ENCODE measurements at regions not wholly inside any gene's neighbourhood (a gene's known extent, or its start where the extent isn't known, plus 50 kb on each side); places are given as distances from the start of the nearest gene placed in this dataset.

DNA sequence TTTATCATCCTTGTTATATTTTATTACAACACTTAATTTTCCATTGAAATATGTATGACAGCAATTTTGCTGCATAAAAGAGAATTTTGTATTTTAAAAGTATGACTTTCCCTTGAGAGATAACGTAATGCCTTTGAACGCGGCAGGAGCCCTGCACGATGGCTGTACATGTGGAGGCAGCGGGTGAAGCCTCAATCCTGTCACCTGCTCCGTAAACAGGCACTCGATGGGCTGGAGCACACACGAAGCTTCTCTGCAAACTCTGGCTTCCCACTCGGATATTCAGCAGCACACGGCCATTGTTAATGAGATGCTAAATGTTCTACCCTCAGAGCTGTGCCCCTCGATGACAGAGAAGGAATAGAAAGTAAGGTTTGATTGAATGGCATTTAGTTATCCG, 184.4 kb downstream of the RTP5 start:
- H3K4me3 ChIP-seq (ENCODE audit: low read depth in 1 of 5, low read length in 5 of 5): no peak overlapping the region
- peaks cover 0 to 2% (median 0%) of the 10 kb centered on the region in 5 donors for H3K4me1 ChIP-seq (ENCODE audit: control insufficient read depth in 5 of 5, insufficient read depth in 5 of 5, low read length in 5 of 5)
- H3K27me3 ChIP-seq (ENCODE audit: control insufficient read depth in 5 of 5, insufficient read depth in 4 of 5, low read length in 5 of 5): peaks cover 0 to 29% (median 17%) of the 10 kb centered on the region in 5 donors
- no peaks in the 10 kb centered on the region for H3K36me3 ChIP-seq (ENCODE audit: control insufficient read depth in 5 of 5, insufficient read depth in 5 of 5, low read length in 5 of 5)
- peaks cover 0 to 2% (median 0%) of the 10 kb centered on the region in 5 donors for H3K9me3 ChIP-seq (ENCODE audit: control insufficient read depth in 5 of 5, low read length in 5 of 5)
- no peak overlapping the region for H3K27ac ChIP-seq (ENCODE audit: low read depth, low read length)
- no peak overlapping the region for H3K9ac ChIP-seq (ENCODE audit: low read length in 5 of 5)

DNA sequence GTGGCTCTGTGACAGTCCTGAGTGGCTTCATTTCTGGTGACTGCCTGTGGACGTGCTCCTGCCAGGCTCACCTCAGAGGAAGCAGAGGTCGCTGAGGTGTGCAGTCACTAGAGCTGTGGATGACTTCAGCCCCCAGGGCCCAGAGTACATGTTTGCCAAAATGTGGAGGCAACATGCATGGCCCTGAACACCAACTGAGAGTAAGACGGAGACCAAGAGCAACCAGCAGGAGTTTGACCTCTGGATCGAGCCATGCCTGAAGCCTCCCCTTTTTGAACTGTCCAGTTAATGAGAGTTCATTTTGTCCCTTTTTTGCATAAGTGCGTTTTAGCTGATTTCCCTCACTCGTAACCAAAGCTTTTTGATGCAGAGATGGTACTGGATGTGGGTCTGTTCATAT, 184.9 kb downstream of the RTP5 start:
- no peak overlapping the region for H3K9ac ChIP-seq (ENCODE audit: low read length in 5 of 5)

DNA sequence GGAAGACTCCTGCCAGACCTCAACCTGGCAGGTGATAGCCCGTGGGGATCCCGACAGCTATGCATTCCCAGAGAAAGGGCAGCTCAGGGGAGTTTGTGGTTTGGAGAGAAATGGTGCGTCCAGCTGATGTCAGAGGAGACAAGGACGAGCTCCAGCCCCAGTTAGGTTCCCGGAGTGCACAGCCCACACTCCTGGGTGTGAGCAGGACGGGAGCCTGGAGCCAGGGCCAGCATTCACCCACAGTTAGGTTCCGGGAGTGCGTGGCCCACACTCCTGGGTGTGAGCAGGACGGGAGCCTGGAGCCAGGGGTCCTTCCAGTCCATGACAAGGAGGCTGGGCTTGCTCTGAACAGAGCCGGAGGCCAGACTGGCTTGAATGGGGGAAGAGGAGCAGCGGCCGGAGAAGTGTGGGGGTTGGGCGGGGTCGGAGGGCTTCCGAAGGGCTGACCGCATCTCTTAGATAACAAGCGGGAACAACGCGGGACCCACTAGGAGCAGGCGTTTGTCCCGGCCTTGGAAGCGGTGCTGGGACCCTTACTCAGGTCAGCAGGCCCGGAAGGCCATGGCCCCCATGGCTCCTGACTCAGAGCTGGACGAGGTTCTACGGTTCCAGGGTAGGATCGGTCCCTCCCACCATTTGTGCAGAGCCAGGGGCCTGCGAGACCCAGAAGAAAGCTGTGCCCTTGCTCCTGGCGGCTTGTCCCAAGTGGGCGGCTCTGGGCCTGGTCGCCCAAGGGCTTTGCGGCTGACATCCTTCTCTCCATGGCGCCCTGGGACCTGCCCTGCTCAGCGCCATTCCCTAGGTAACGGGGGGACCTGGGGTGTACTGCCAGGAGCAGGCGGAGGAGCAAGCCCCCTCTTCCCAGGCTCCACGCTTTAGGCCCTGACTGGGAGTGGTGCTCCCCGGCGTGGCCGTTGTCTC, 185.6 kb downstream of the RTP5 start:
- H3K27me3 ChIP-seq (ENCODE audit: control insufficient read depth in 5 of 5, insufficient read depth in 4 of 5, low read length in 5 of 5): peaks cover 0 to 29% (median 17%) of the 10 kb centered on the region in 5 donors
- H3K9me3 ChIP-seq (ENCODE audit: control insufficient read depth in 5 of 5, low read length in 5 of 5): peaks cover 0 to under 1% (median 0%) of the 10 kb centered on the region in 5 donors
- no peaks in the 10 kb centered on the region for H3K36me3 ChIP-seq (ENCODE audit: control insufficient read depth in 5 of 5, insufficient read depth in 5 of 5, low read length in 5 of 5)
- H3K27ac ChIP-seq (ENCODE audit: low read depth, low read length): no peak overlapping the region
- no peak overlapping the region for H3K9ac ChIP-seq (ENCODE audit: low read length in 5 of 5)
- peaks cover 0 to 2% (median 0%) of the 10 kb centered on the region in 5 donors for H3K4me1 ChIP-seq (ENCODE audit: control insufficient read depth in 5 of 5, insufficient read depth in 5 of 5, low read length in 5 of 5)
- H3K4me3 ChIP-seq (ENCODE audit: low read depth in 1 of 5, low read length in 5 of 5): no peak overlapping the region

More for the DNA sequence above, 184.9 kb downstream of the RTP5 start:
- H3K36me3 ChIP-seq (ENCODE audit: control insufficient read depth in 5 of 5, insufficient read depth in 5 of 5, low read length in 5 of 5): no peaks in the 10 kb centered on the region
- no peak overlapping the region for H3K27ac ChIP-seq (ENCODE audit: low read depth, low read length)
- H3K4me1 ChIP-seq (ENCODE audit: control insufficient read depth in 5 of 5, insufficient read depth in 5 of 5, low read length in 5 of 5): peaks cover 0 to 2% (median 0%) of the 10 kb centered on the region in 5 donors
- no peak overlapping the region for H3K4me3 ChIP-seq (ENCODE audit: low read depth in 1 of 5, low read length in 5 of 5)
- peaks cover 0 to 29% (median 17%) of the 10 kb centered on the region in 5 donors for H3K27me3 ChIP-seq (ENCODE audit: control insufficient read depth in 5 of 5, insufficient read depth in 4 of 5, low read length in 5 of 5)
- peaks cover 0 to under 1% (median 0%) of the 10 kb centered on the region in 5 donors for H3K9me3 ChIP-seq (ENCODE audit: control insufficient read depth in 5 of 5, low read length in 5 of 5)

DNA sequence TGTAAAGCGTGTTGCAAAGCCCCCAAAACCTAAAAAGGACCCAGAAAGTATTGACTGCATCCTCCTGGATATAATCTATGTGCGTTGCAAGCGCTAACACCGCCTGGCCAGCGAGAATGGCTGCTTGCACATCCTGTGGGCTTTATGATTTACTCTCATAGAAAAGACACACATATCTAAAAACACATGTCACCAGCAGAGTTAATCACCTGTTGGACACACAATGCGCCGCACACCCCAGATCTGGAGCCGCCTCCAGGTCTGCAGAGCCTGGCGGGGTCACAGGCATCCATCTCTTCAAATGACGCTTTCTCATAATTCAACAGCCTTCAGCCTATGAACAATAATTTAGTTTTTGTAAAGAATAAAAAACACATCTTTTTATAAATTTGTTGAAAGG, 186.5 kb downstream of the RTP5 start:
- Histone ChIP-seq H3K9me3 (ENCODE audit: control insufficient read depth in 5 of 5, low read length in 5 of 5) (peaks cover 0 to 3% (median 0%) of the 10 kb centered on the region in 5 donors), H3K9ac (ENCODE audit: low read length in 5 of 5) (no peak overlapping the region), H3K27me3 (ENCODE audit: control insufficient read depth in 5 of 5, insufficient read depth in 4 of 5, low read length in 5 of 5) (peaks cover 0 to 29% (median 17%) of the 10 kb centered on the region in 5 donors), H3K27ac (ENCODE audit: low read depth, low read length) (no peak overlapping the region), H3K4me3 (ENCODE audit: low read depth in 1 of 5, low read length in 5 of 5) (no peak overlapping the region), H3K4me1 (ENCODE audit: control insufficient read depth in 5 of 5, insufficient read depth in 5 of 5, low read length in 5 of 5) (peaks cover 0 to 2% (median 0%) of the 10 kb centered on the region in 5 donors), H3K36me3 (ENCODE audit: control insufficient read depth in 5 of 5, insufficient read depth in 5 of 5, low read length in 5 of 5) (no peaks in the 10 kb centered on the region)

DNA sequence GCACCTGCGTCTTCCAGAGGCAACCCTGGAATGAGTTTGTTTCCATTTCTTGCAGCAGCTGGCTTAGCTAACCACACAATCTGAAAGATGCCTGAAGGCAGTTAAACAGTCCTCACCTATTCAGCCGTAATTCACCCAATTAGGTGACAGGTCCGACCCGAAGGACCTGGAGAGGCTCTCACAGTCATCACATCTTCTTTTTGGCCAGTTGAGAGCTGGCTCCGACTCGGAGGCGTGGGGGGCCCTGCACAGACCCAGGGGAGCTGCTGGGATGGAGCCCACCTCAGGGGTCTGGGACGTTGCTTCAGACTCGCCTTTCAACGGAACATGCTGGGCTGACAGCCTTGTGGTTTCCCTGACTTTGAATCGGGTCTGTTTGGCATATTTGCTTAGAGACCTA, 187.3 kb downstream of the RTP5 start:
- no peak overlapping the region for H3K27ac ChIP-seq (ENCODE audit: low read depth, low read length)
- H3K9ac ChIP-seq (ENCODE audit: low read length in 5 of 5): no peak overlapping the region
- H3K4me3 ChIP-seq (ENCODE audit: low read depth in 1 of 5, low read length in 5 of 5): no peak overlapping the region
- peaks cover 0 to 2% (median 0%) of the 10 kb centered on the region in 5 donors for H3K4me1 ChIP-seq (ENCODE audit: control insufficient read depth in 5 of 5, insufficient read depth in 5 of 5, low read length in 5 of 5)
- H3K36me3 ChIP-seq (ENCODE audit: control insufficient read depth in 5 of 5, insufficient read depth in 5 of 5, low read length in 5 of 5): no peaks in the 10 kb centered on the region
- peaks cover 0 to 3% (median 0%) of the 10 kb centered on the region in 5 donors for H3K9me3 ChIP-seq (ENCODE audit: control insufficient read depth in 5 of 5, low read length in 5 of 5)
- peaks cover 0 to 29% (median 17%) of the 10 kb centered on the region in 5 donors for H3K27me3 ChIP-seq (ENCODE audit: control insufficient read depth in 5 of 5, insufficient read depth in 4 of 5, low read length in 5 of 5)

DNA sequence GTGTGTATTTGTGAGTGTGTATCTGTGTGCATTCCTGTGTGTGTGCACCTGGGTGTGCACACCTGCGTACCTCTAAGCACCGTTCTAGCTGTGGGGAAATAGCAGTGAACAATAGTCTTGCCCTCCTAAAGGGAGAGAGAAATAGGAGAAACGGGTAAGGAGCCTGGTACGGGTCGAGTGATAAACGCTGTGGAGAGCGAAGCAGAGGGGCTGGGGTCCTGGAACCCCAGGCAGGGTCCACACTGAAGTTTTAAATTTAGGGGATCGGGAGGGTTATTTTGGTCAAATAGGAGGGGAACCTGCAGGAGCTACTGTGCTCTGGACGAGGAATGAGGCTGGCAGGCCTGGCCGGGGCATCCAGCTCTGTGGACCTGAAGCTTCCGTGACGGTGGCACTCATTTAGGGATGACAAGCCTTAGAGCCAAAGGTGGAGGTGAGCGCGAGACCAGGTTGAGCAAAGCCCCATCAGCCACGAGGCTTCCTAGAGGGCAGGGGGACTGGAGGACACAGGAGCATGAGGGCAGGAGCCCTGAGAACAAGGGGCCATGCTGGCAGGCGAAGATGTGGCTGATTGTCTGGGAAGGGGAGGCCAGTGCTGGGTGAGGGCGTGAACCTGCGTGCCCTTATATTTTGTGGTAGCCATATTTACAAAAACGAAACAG, 188.0 kb downstream of the RTP5 start:
- H3K4me1 ChIP-seq (ENCODE audit: control insufficient read depth in 5 of 5, insufficient read depth in 5 of 5, low read length in 5 of 5): peaks cover 0 to 2% (median 0%) of the 10 kb centered on the region in 5 donors
- H3K4me3 ChIP-seq (ENCODE audit: low read depth in 1 of 5, low read length in 5 of 5): no peak overlapping the region
- H3K9ac ChIP-seq (ENCODE audit: low read length in 5 of 5): no peak overlapping the region
- no peak overlapping the region for H3K27ac ChIP-seq (ENCODE audit: low read depth, low read length)
- H3K9me3 ChIP-seq (ENCODE audit: control insufficient read depth in 5 of 5, low read length in 5 of 5): peaks cover 0 to 3% (median 0%) of the 10 kb centered on the region in 5 donors
- peaks cover 0 to 26% (median 15%) of the 10 kb centered on the region in 5 donors for H3K27me3 ChIP-seq (ENCODE audit: control insufficient read depth in 5 of 5, insufficient read depth in 4 of 5, low read length in 5 of 5)
- H3K36me3 ChIP-seq (ENCODE audit: control insufficient read depth in 5 of 5, insufficient read depth in 5 of 5, low read length in 5 of 5): no peaks in the 10 kb centered on the region

DNA sequence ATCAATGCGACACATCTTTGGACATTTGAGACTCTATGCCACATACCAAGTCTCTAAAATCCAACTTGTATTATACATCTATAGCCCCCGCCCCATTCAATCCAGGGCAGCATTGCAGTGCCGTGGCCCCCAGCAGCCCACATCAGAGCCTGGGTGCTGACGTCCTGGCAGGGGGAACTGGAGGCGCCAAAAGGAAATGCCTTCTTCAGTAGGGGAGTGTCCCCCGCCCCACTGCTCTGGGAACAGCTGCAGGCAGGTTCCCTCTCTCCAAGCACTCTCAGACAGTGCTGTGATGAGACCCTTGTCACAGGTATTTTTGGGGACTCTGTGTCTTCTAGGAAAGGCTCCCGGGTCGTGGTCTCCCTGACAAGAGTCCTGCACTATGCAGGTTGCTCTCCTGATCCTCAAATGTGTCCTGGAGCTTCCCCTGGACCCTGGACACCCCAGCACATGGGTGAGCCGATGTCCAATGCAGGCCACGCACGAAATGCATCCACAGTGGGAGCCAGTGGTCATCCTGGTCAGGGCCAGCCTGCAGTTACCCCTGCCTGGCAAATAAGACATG, 188.7 kb downstream of the RTP5 start:
- H3K4me1 ChIP-seq (ENCODE audit: control insufficient read depth in 5 of 5, insufficient read depth in 5 of 5, low read length in 5 of 5): peaks cover 0 to 2% (median 0%) of the 10 kb centered on the region in 5 donors
- no peaks in the 10 kb centered on the region for H3K36me3 ChIP-seq (ENCODE audit: control insufficient read depth in 5 of 5, insufficient read depth in 5 of 5, low read length in 5 of 5)
- no peak overlapping the region for H3K4me3 ChIP-seq (ENCODE audit: low read depth in 1 of 5, low read length in 5 of 5)
- H3K9ac ChIP-seq (ENCODE audit: low read length in 5 of 5): no peak overlapping the region
- peaks cover 0 to 24% (median 13%) of the 10 kb centered on the region in 5 donors for H3K27me3 ChIP-seq (ENCODE audit: control insufficient read depth in 5 of 5, insufficient read depth in 4 of 5, low read length in 5 of 5)
- peaks cover 0 to 3% (median 0%) of the 10 kb centered on the region in 5 donors for H3K9me3 ChIP-seq (ENCODE audit: control insufficient read depth in 5 of 5, low read length in 5 of 5)
- H3K27ac ChIP-seq (ENCODE audit: low read depth, low read length): no peak overlapping the region

DNA sequence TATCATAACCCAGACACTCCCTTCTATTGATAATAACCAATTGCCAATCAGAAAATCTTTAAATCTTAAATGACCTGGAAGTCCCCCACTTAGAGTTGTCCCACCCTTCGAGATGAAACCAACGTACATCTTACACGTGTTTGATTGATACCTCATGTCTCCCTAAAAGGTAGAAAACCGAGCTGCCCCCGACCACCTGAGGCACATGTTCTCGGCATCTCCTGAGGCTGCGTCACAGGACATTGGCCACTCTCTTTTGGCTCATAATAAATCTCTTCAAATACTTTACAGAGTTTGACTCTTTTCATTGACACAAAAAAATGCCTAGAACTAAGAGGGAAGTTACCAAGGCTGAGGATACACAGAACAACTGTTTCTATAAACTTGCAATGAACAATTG, 190.0 kb downstream of the RTP5 start:
- Histone ChIP-seq H3K27ac (ENCODE audit: low read depth, low read length) (no peak overlapping the region), H3K9ac (ENCODE audit: low read length in 5 of 5) (no peak overlapping the region), H3K36me3 (ENCODE audit: control insufficient read depth in 5 of 5, insufficient read depth in 5 of 5, low read length in 5 of 5) (no peaks in the 10 kb centered on the region)

DNA sequence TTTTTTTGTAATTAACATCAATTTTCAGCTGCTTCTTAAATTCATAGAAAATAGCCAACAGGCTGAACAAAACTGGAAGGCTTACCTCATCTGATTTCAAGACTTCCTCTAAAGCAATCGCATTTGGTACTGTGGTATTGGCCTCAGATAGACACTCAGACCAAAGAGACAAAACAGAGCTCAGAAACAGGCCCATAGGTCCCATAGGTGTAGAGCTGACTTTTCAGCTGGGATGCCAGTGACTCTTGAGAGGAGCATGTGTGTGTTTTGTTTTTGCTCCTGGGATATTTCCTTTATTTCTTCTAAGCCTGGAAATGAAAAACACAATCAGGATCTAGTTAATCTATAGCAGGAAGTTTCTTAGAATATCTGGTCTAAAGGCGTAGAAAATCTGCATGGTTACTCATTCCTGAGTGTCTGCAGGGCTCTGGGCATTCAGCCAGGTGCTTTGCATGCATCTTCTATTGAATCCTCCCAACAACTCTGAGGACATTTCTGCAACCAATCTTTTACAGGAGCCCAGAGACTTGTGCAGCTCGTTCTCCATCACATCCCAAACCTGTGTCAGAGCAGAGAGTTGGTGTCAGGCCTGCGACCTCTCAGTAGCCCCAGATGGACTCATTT, 190.8 kb downstream of the RTP5 start:
- Histone ChIP-seq H3K4me3 (ENCODE audit: low read depth in 1 of 5, low read length in 5 of 5) (no peak overlapping the region), H3K36me3 (ENCODE audit: control insufficient read depth in 5 of 5, insufficient read depth in 5 of 5, low read length in 5 of 5) (no peaks in the 10 kb centered on the region), H3K9me3 (ENCODE audit: control insufficient read depth in 5 of 5, low read length in 5 of 5) (peaks cover 0 to 3% (median 0%) of the 10 kb centered on the region in 5 donors), H3K27ac (ENCODE audit: low read depth, low read length) (no peak overlapping the region), H3K27me3 (ENCODE audit: control insufficient read depth in 5 of 5, insufficient read depth in 4 of 5, low read length in 5 of 5) (peaks cover 4 to 24% (median 16%) of the 10 kb centered on the region in 5 donors), H3K4me1 (ENCODE audit: control insufficient read depth in 5 of 5, insufficient read depth in 5 of 5, low read length in 5 of 5) (no peaks in the 10 kb centered on the region), H3K9ac (ENCODE audit: low read length in 5 of 5) (no peak overlapping the region)

More for the DNA sequence above, 190.0 kb downstream of the RTP5 start:
- H3K4me1 ChIP-seq (ENCODE audit: control insufficient read depth in 5 of 5, insufficient read depth in 5 of 5, low read length in 5 of 5): peaks cover 0 to 2% (median 0%) of the 10 kb centered on the region in 5 donors
- H3K4me3 ChIP-seq (ENCODE audit: low read depth in 1 of 5, low read length in 5 of 5): no peak overlapping the region
- H3K27me3 ChIP-seq (ENCODE audit: control insufficient read depth in 5 of 5, insufficient read depth in 4 of 5, low read length in 5 of 5): peaks cover 0 to 24% (median 18%) of the 10 kb centered on the region in 5 donors
- peaks cover 0 to 3% (median 0%) of the 10 kb centered on the region in 5 donors for H3K9me3 ChIP-seq (ENCODE audit: control insufficient read depth in 5 of 5, low read length in 5 of 5)
